ENCODE measurements at regions not wholly inside any gene's neighbourhood (a gene's known extent, or its start where the extent isn't known, plus 50 kb on each side); places are given as distances from the start of the nearest gene placed in this dataset.

- no peak for DNase-seq (ENCODE audit: low spot score)
- Histone ChIP-seq H3K4me3 (ENCODE audit: low read depth, low read length, poor library complexity, severe bottlenecking) (no peak overlapping the region), H3K36me3 (ENCODE audit: insufficient read depth, low read length) (no peaks in the 10 kb centered on the region), H2AFZ (ENCODE audit: low read length) (no peak overlapping the region), H4K20me1 (ENCODE audit: insufficient read depth, low read length) (no peaks in the 10 kb centered on the region), H3K9me2 (ENCODE audit: insufficient read depth, low read length) (no peaks in the 10 kb centered on the region), H3K27ac (ENCODE audit: low read depth, low read length, poor library complexity, severe bottlenecking) (no peak overlapping the region), H3K79me2 (ENCODE audit: insufficient read depth, low read depth, low read length) (no peaks in the 10 kb centered on the region), H3K4me1 (ENCODE audit: insufficient read depth, low read length, poor library complexity, severe bottlenecking) (no peaks in the 10 kb centered on the region), H3K4me2 (ENCODE audit: low read length) (no peak overlapping the region), H3K9me3 (ENCODE audit: low read length) (no peaks in the 10 kb centered on the region)
- TF ChIP-seq, protein P1, sequence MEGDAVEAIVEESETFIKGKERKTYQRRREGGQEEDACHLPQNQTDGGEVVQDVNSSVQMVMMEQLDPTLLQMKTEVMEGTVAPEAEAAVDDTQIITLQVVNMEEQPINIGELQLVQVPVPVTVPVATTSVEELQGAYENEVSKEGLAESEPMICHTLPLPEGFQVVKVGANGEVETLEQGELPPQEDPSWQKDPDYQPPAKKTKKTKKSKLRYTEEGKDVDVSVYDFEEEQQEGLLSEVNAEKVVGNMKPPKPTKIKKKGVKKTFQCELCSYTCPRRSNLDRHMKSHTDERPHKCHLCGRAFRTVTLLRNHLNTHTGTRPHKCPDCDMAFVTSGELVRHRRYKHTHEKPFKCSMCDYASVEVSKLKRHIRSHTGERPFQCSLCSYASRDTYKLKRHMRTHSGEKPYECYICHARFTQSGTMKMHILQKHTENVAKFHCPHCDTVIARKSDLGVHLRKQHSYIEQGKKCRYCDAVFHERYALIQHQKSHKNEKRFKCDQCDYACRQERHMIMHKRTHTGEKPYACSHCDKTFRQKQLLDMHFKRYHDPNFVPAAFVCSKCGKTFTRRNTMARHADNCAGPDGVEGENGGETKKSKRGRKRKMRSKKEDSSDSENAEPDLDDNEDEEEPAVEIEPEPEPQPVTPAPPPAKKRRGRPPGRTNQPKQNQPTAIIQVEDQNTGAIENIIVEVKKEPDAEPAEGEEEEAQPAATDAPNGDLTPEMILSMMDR (conservative IDR thresholded peaks at IDR 0.05; ENCODE audit: low read length) = no peak
- no peak for TF ChIP-seq EZH2phosphoT487 (IDR thresholded peaks at IDR 0.05; ENCODE audit: borderline replicate concordance, low read depth, low read length)
- intact Hi-C loops (cut with micrococcal nuclease; ENCODE audit: unreplicated experiment) = no loop called here
- ChIA-PET CTCF (ENCODE audit: unreplicated experiment) (no interaction called here), POLR2A (interaction anchor here (1.0 kb wide), 1 partner anchor 8 kb away, joined by 3 read pairs; no protein-coding TSS in a partner anchor)
- no TSS peak for BruUV-seq (replicated peaks)
Measured at GRCh38 chr5:158119961-158120723, 261.2 kb upstream of the CLINT1 start.

GRCh38 chr5:158117467-158118160 is 258.7 kb upstream of the CLINT1 start:
- H3K4me2 ChIP-seq (ENCODE audit: low read length) = no peak overlapping the region
- no peaks in the 10 kb centered on the region for H3K36me3 ChIP-seq (ENCODE audit: insufficient read depth, low read length)
- no peak overlapping the region for H2AFZ ChIP-seq (ENCODE audit: low read length)
- no peak overlapping the region for H3K4me3 ChIP-seq (ENCODE audit: low read depth, low read length, poor library complexity, severe bottlenecking)
- no TSS peak for BruUV-seq (replicated peaks)
- H4K20me1 ChIP-seq (ENCODE audit: insufficient read depth, low read length) = no peaks in the 10 kb centered on the region
- ChIA-PET CTCF (ENCODE audit: unreplicated experiment) (no interaction called here), POLR2A (interaction anchor here (1.1 kb wide), 2 partner anchors 11 to 364 kb away, joined by 3 to 4 read pairs; no protein-coding TSS in a partner anchor)
- no peak overlapping the region for H3K27ac ChIP-seq (ENCODE audit: low read depth, low read length, poor library complexity, severe bottlenecking)
- no peaks in the 10 kb centered on the region for H3K4me1 ChIP-seq (ENCODE audit: insufficient read depth, low read length, poor library complexity, severe bottlenecking)
- no peaks in the 10 kb centered on the region for H3K9me3 ChIP-seq (ENCODE audit: low read length)
- no peaks in the 10 kb centered on the region for H3K79me2 ChIP-seq (ENCODE audit: insufficient read depth, low read depth, low read length)
- DNase-seq (ENCODE audit: low spot score) = no peak
- H3K9me2 ChIP-seq (ENCODE audit: insufficient read depth, low read length) = no peaks in the 10 kb centered on the region
- TF ChIP-seq EZH2phosphoT487 (IDR thresholded peaks at IDR 0.05; ENCODE audit: borderline replicate concordance, low read depth, low read length) = no peak
- TF ChIP-seq, protein P1 (conservative IDR thresholded peaks at IDR 0.05; ENCODE audit: low read length) = no peak
- intact Hi-C loops (cut with micrococcal nuclease; ENCODE audit: unreplicated experiment) = no loop called here

GRCh38 chr5:158116965-158117364 is 258.0 kb upstream of the CLINT1 start:
- no peaks in the 10 kb centered on the region for H3K79me2 ChIP-seq (ENCODE audit: insufficient read depth, low read depth, low read length)
- intact Hi-C loops (cut with micrococcal nuclease; ENCODE audit: unreplicated experiment) = no loop called here
- CTCF ChIA-PET (ENCODE audit: unreplicated experiment) = no interaction called here

More at GRCh38 chr5:158116965-158117364, 258.0 kb upstream of the CLINT1 start:
- no peaks in the 10 kb centered on the region for H3K4me1 ChIP-seq (ENCODE audit: insufficient read depth, low read length, poor library complexity, severe bottlenecking)
- H2AFZ ChIP-seq (ENCODE audit: low read length) = no peak overlapping the region
- H4K20me1 ChIP-seq (ENCODE audit: insufficient read depth, low read length) = no peaks in the 10 kb centered on the region
- no peak for DNase-seq (ENCODE audit: low spot score)
- H3K4me2 ChIP-seq (ENCODE audit: low read length) = no peak overlapping the region
- no peaks in the 10 kb centered on the region for H3K9me3 ChIP-seq (ENCODE audit: low read length)
- POLR2A ChIA-PET = no interaction called here
- TF ChIP-seq EZH2phosphoT487 (IDR thresholded peaks at IDR 0.05; ENCODE audit: borderline replicate concordance, low read depth, low read length) = no peak
- TF ChIP-seq, protein P1 (conservative IDR thresholded peaks at IDR 0.05; ENCODE audit: low read length) = no peak
- H3K4me3 ChIP-seq (ENCODE audit: low read depth, low read length, poor library complexity, severe bottlenecking) = no peak overlapping the region
- H3K36me3 ChIP-seq (ENCODE audit: insufficient read depth, low read length) = no peaks in the 10 kb centered on the region
- H3K27ac ChIP-seq (ENCODE audit: low read depth, low read length, poor library complexity, severe bottlenecking) = no peak overlapping the region
- no peaks in the 10 kb centered on the region for H3K9me2 ChIP-seq (ENCODE audit: insufficient read depth, low read length)
- no TSS peak for BruUV-seq (replicated peaks)
